ENCODE measurements at regions not wholly inside any gene's neighbourhood (a gene's known extent, or its start where the extent isn't known, plus 50 kb on each side); places are given as distances from the start of the nearest gene placed in this dataset.

- H3K27ac ChIP-seq, result no peak overlapping the region
- TF ChIP-seq CTCF (conservative IDR thresholded peaks at IDR 0.05), result no peak
These were observed 247.6 kb downstream of the EMX2 start for GRCh38 chr10:117790179-117790578.

DNA sequence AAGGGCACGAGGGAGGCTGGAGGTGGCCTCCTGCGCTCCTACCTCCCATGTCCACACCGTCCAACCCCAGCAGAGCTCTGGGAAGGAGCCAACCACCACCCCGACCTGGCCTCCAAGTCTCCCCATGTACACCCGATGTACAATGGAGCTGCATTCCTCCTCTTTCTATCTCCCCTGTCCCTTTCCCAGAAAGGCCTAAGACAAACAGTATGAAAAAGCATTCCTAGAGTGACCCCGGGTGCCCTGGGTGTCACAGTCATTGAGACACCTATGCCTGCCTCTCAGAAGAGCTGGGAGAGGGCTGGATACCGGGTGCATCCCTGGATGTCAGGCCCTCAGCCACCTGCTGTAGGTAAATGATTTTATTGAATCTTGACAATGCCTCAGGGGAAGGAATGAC, 248.1 kb downstream of the EMX2 start:
- TF ChIP-seq CTCF (conservative IDR thresholded peaks at IDR 0.05), result no peak

GRCh38 chr10:117792214-117792613, 249.7 kb downstream of the EMX2 start:
- no peak overlapping the region for H3K27ac ChIP-seq
- TF ChIP-seq CTCF (conservative IDR thresholded peaks at IDR 0.05), result no peak

More for the DNA sequence above, 248.1 kb downstream of the EMX2 start:
- H3K27ac ChIP-seq, result no peak overlapping the region

DNA sequence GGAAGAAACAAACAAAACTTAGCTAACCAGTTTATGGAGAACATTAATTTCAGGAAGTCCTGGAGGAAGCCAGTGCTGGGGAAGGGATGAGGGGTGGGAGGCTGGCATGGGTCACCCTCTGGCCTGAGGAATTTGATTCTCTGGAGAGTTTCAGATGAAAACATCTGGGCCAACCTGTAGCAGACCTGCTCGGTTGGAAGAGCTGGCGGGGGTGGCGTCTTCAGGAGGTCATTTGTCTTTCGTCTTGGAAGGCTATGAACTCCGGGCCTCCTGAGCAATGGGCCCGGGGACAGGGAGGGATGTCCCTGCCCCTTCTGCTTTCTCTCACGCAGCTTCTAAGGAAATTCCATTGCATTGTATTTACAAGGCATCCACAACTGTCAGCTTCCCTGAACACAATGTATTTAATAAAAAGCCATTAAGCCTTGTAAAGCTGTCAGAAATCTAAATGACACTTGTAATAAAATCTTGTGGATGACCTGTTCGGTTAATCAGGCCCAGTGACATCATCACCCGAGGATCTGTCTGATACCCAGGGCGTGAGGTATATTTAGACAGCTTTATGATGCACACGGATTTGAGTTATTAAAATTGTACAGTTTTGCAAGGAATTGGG, 250.5 kb downstream of the RAB11FIP2 start:
- no peak for TF ChIP-seq CTCF (conservative IDR thresholded peaks at IDR 0.05)
- H3K27ac ChIP-seq, result no peak overlapping the region; the same call in 1 of the 2 replicates

DNA sequence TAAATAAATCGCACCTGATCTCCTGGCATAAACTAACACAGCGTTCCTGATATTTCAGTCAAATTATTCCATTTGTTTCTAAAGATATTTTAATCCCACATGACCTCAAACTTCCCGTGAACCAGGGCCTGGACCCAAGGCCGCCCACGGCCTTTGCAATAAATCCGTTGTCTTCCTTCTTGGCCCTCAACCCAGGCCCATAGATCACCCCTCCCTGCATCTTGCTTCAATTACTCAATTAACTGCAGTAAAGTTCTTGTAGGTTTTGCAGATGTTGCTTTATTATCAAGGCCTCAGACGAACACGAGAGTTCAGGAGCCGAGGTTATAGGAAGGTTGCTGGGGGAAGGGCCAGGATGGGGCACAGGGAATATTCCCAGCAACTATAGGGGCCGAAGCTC, 249.4 kb downstream of the RAB11FIP2 start:
- no peak overlapping the region; the same call in 1 of the 2 replicates for H3K27ac ChIP-seq
- TF ChIP-seq CTCF (conservative IDR thresholded peaks at IDR 0.05), result no peak

DNA sequence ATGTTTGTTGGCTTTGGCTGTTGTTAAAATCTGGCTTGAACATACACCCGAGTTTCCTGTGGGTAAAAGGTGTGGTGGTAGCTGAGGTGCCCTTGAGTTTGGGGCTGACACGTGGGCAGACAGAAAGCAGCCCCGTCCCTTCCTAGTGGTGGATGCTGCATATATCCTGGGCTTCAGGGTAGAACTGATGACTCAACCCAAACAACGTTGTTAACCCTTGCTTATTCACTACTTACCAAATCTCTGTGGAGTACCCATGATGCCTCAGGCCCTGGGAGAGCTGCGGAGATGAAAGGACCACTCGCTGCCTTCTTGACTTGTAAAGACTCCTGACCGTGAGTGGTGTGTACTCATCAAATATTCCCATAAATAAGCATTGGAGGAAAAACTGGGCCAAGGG, 245.1 kb downstream of the RAB11FIP2 start:
- H3K27ac ChIP-seq, result no peak overlapping the region
- no peak for TF ChIP-seq CTCF (conservative IDR thresholded peaks at IDR 0.05)

GRCh38 chr10:117804470-117805011, 242.2 kb downstream of the RAB11FIP2 start:
- H3K27ac ChIP-seq, result no peak overlapping the region
- no peak for TF ChIP-seq CTCF (conservative IDR thresholded peaks at IDR 0.05)
